HepG2 (cell line): ENCODE measurements at regions not wholly inside any gene's neighbourhood (a gene's known extent, or its start where the extent isn't known, plus 50 kb on each side); places are given as distances from the start of the nearest gene placed in this dataset.

Source experiments
- ARID4A ChIP-seq: sonication (generic); formaldehyde crosslinking; IDR thresholded peaks from 2 replicates; pipeline ENCODE4 v1.5.0; 2020; ENCODE audit warnings: mild to moderate bottlenecking, missing genetic modification reagents, borderline replicate concordance
- ATF7 ChIP-seq, 2 experiments: fragments of 450-650 bp in 1 of 2; sonication (generic) in 1 of 2; formaldehyde crosslinking in 1 of 2; IDR thresholded peaks; 2 replicates each; pipeline versions ENCODE4 v1.4.0 to v1.6.1; 2016 to 2020; ENCODE audit warnings: antibody characterized with exemption in 1 of 2, mild to moderate bottlenecking in 1 of 2, missing genetic modification reagents in 1 of 2
- FOXC1 ChIP-seq: sonication (generic); formaldehyde crosslinking; IDR thresholded peaks from 2 replicates; pipeline ENCODE4 v1.8.0; 2022; ENCODE audit warnings: mild to moderate bottlenecking, missing genetic modification reagents, borderline replicate concordance
- FOXP1 ChIP-seq, 2 experiments: fragments of 450-650 bp in 1 of 2; IDR thresholded peaks; 2 replicates each; pipeline ENCODE4 v1.6.1; 2017 to 2018; ENCODE audit warnings: antibody characterized with exemption in 1 of 2
- GABPA ChIP-seq, 2 experiments: IDR thresholded peaks; 2 replicates each; pipeline ENCODE4 v1.6.1; 2011 to 2016; ENCODE audit warnings: low read depth in 2 of 2, low read length in 1 of 2, missing biosample characterization in 1 of 2, missing genetic modification characterization in 1 of 2
- GRHL1 ChIP-seq: sonication (generic); formaldehyde crosslinking; conservative IDR thresholded peaks from 2 replicates; pipeline ENCODE4 v1.8.0; 2022; ENCODE audit warnings: missing genetic modification reagents
- KLF6 ChIP-seq: IDR thresholded peaks from 2 replicates; pipeline ENCODE4 v1.8.0; 2016; ENCODE audit warnings: missing biosample characterization, missing genetic modification reagents
- RXRA ChIP-seq: sonication (generic); formaldehyde crosslinking; IDR thresholded peaks from 2 replicates; pipeline ENCODE4 v1.5.1; 2020; ENCODE audit warnings: missing genetic modification reagents
- ZNF101 ChIP-seq: sonication (generic); formaldehyde crosslinking; IDR thresholded peaks from 2 replicates; pipeline ENCODE4 v1.4.0; 2020; ENCODE audit warnings: mild to moderate bottlenecking, low read depth, missing genetic modification reagents, borderline replicate concordance
- ZNF382 ChIP-seq: sonication (generic); formaldehyde crosslinking; IDR thresholded peaks from 2 replicates; pipeline ENCODE4 v1.5.0; 2020; ENCODE audit warnings: missing genetic modification reagents, mild to moderate bottlenecking, borderline replicate concordance
- ZNF605 ChIP-seq: sonication (generic); formaldehyde crosslinking; IDR thresholded peaks from 2 replicates; pipeline ENCODE4 v1.8.0; 2022; ENCODE audit warnings: mild to moderate bottlenecking, missing genetic modification reagents
- ZNF83 ChIP-seq: sonication (generic); formaldehyde crosslinking; IDR thresholded peaks from 2 replicates; pipeline ENCODE4 v1.4.0; 2020; ENCODE audit warnings: missing genetic modification reagents, mild to moderate bottlenecking, borderline replicate concordance
- ZNF850 ChIP-seq: sonication (generic); formaldehyde crosslinking; conservative IDR thresholded peaks from 2 replicates; pipeline ENCODE4 v1.9.0; 2021; ENCODE audit warnings: mild to moderate bottlenecking, missing genetic modification reagents
- TF ChIP-seq, protein P1 (sequence below): sonication (generic); formaldehyde crosslinking; conservative IDR thresholded peaks from 2 replicates; pipeline ENCODE4 v1.4.0; 2020; ENCODE audit warnings: missing genetic modification reagents
- TF ChIP-seq, protein P2 (sequence below): sonication (generic); formaldehyde crosslinking; IDR thresholded peaks from 2 replicates; pipeline ENCODE4 v1.5.0; 2020; ENCODE audit warnings: mild to moderate bottlenecking, missing genetic modification reagents
- TF ChIP-seq, protein P3 (sequence below): sonication (generic); formaldehyde crosslinking; IDR thresholded peaks from 2 replicates; pipeline ENCODE4 v1.5.1; 2020; ENCODE audit warnings: missing genetic modification reagents, mild to moderate bottlenecking, borderline replicate concordance
- TF ChIP-seq, protein P4 (sequence below): sonication (generic); formaldehyde crosslinking; IDR thresholded peaks from 2 replicates; pipeline ENCODE4 v1.5.0; 2020; ENCODE audit warnings: missing genetic modification reagents, mild to moderate bottlenecking, borderline replicate concordance

- TF ChIP-seq FOXP1 (IDR thresholded peaks at IDR 0.05) = peak; percentile 88
- peak; percentile 95 for TF ChIP-seq FOXP1 (CRISPR knock-in tag; IDR thresholded peaks at IDR 0.05)
- TF ChIP-seq ZNF605 (CRISPR knock-in tag) = no peak
- no peak for TF ChIP-seq ZNF101
- TF ChIP-seq FOXC1 (CRISPR knock-in tag) = no peak
- TF ChIP-seq GABPA (IDR thresholded peaks at IDR 0.05; ENCODE audit: low read depth, low read length) = no peak
- TF ChIP-seq GABPA (CRISPR knock-in tag; IDR thresholded peaks at IDR 0.05; ENCODE audit: low read depth) = peak; percentile 53; the same call in 1 of the 2 replicates
- TF ChIP-seq, protein P1, sequence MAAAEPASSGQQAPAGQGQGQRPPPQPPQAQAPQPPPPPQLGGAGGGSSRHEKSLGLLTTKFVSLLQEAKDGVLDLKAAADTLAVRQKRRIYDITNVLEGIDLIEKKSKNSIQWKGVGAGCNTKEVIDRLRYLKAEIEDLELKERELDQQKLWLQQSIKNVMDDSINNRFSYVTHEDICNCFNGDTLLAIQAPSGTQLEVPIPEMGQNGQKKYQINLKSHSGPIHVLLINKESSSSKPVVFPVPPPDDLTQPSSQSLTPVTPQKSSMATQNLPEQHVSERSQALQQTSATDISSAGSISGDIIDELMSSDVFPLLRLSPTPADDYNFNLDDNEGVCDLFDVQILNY (CRISPR knock-in tag) = no peak
- TF ChIP-seq ZNF850 (CRISPR knock-in tag) = no peak
- no peak; the same call in 1 of the 2 replicates for TF ChIP-seq RXRA
- TF ChIP-seq, protein P2, sequence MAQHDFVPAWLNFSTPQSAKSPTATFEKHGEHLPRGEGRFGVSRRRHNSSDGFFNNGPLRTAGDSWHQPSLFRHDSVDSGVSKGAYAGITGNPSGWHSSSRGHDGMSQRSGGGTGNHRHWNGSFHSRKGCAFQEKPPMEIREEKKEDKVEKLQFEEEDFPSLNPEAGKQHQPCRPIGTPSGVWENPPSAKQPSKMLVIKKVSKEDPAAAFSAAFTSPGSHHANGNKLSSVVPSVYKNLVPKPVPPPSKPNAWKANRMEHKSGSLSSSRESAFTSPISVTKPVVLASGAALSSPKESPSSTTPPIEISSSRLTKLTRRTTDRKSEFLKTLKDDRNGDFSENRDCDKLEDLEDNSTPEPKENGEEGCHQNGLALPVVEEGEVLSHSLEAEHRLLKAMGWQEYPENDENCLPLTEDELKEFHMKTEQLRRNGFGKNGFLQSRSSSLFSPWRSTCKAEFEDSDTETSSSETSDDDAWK (CRISPR knock-in tag) = no peak
- TF ChIP-seq ZNF382 (CRISPR knock-in tag) = no peak
- no peak for TF ChIP-seq GRHL1 (CRISPR knock-in tag)
- no peak for TF ChIP-seq KLF6 (CRISPR knock-in tag)
- TF ChIP-seq ZNF83 = no peak
- TF ChIP-seq, protein P3, sequence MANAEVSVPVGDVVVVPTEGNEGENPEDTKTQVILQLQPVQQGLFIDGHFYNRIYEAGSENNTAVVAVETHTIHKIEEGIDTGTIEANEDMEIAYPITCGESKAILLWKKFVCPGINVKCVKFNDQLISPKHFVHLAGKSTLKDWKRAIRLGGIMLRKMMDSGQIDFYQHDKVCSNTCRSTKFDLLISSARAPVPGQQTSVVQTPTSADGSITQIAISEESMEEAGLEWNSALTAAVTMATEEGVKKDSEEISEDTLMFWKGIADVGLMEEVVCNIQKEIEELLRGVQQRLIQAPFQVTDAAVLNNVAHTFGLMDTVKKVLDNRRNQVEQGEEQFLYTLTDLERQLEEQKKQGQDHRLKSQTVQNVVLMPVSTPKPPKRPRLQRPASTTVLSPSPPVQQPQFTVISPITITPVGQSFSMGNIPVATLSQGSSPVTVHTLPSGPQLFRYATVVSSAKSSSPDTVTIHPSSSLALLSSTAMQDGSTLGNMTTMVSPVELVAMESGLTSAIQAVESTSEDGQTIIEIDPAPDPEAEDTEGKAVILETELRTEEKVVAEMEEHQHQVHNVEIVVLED (CRISPR knock-in tag) = no peak
- TF ChIP-seq, protein P4, sequence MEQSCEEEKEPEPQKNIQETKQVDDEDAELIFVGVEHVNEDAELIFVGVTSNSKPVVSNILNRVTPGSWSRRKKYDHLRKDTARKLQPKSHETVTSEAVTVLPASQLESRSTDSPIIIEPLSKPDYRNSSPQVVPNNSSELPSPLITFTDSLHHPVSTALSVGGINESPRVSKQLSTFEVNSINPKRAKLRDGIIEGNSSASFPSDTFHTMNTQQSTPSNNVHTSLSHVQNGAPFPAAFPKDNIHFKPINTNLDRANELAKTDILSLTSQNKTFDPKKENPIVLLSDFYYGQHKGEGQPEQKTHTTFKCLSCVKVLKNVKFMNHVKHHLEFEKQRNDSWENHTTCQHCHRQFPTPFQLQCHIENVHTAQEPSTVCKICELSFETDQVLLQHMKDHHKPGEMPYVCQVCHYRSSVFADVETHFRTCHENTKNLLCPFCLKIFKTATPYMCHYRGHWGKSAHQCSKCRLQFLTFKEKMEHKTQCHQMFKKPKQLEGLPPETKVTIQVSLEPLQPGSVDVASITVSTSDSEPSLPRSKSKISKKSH (CRISPR knock-in tag) = no peak
- no peak for TF ChIP-seq ATF7 (IDR thresholded peaks at IDR 0.05)
- TF ChIP-seq ATF7 (CRISPR knock-in tag; IDR thresholded peaks at IDR 0.05) = no peak
- peak; percentile 19; the same call in 1 of the 2 replicates for TF ChIP-seq ARID4A (CRISPR knock-in tag)
These were observed 447.0 kb downstream of the KIF4B start (continued) for GRCh38 chr5:155460501-155460931.
